ENCODE measurements at regions not wholly inside any gene's neighbourhood (a gene's known extent, or its start where the extent isn't known, plus 50 kb on each side); places are given as distances from the start of the nearest gene placed in this dataset.

- Histone ChIP-seq H2AK5ac (ENCODE audit: low read depth, low read length) (no peak overlapping the region), H4K91ac (ENCODE audit: insufficient read depth, low read depth, low read length) (no peak overlapping the region), H3K4me1 (ENCODE audit: control insufficient read depth, insufficient read depth, low read length) (no peaks in the 10 kb centered on the region), H3K4me3 (ENCODE audit: insufficient read depth, low read depth, low read length) (no peak overlapping the region), H3K4me2 (ENCODE audit: low read depth, low read length) (no peak overlapping the region), H3K9me3 (ENCODE audit: control insufficient read depth, insufficient read depth, low read length) (peaks cover 4% of the 10 kb centered on the region; the same call in 1 of the 2 replicates), H3K9ac (ENCODE audit: low read depth, low read length) (no peak overlapping the region), H3K4ac (ENCODE audit: low read depth, low read length) (no peak overlapping the region), H2BK120ac (ENCODE audit: low read depth, low read length) (no peak overlapping the region), H4K5ac (ENCODE audit: low read depth, low read length) (no peak overlapping the region), H3K9me1 (ENCODE audit: insufficient read depth, low read length) (no peaks in the 10 kb centered on the region), H3K36me3 (ENCODE audit: control insufficient read depth, insufficient read depth, low read length) (no peaks in the 10 kb centered on the region), H3K27ac (ENCODE audit: insufficient read depth, low read length) (no peak overlapping the region), H2AFZ (replicated peaks; ENCODE audit: low read length, poor library complexity) (no peak overlapping the region), H3K14ac (replicated peaks; ENCODE audit: low read depth, low read length) (no peak overlapping the region), H4K8ac (ENCODE audit: low read depth in 2 of 2, low read length in 2 of 2) (no peak overlapping the region), H3K56ac (ENCODE audit: extremely low read depth, insufficient read depth, low read length) (no peak overlapping the region), H2BK15ac (ENCODE audit: low read depth, low read length) (no peak overlapping the region), H3K23ac (ENCODE audit: low read depth, low read length) (no peak overlapping the region), H2AK9ac (replicated peaks; ENCODE audit: low read depth, low read length, poor library complexity) (no peak overlapping the region), H3K79me1 (ENCODE audit: low read depth in 1 of 2, low read length in 2 of 2) (no peaks in the 10 kb centered on the region), H4K20me1 (ENCODE audit: insufficient read depth, low read length) (no peaks in the 10 kb centered on the region), H2BK5ac (ENCODE audit: low read depth, low read length, poor library complexity, severe bottlenecking) (no peak overlapping the region), H2BK20ac (ENCODE audit: low read depth, low read length) (no peak overlapping the region), H3K27me3 (ENCODE audit: control insufficient read depth, insufficient read depth, low read length) (no peaks in the 10 kb centered on the region), H3K18ac (ENCODE audit: low read depth, low read length) (no peak overlapping the region)
- POLR2A ChIA-PET (ENCODE audit: unreplicated experiment), result no interaction called here
- CTCF ChIA-PET, result no interaction called here
- ATAC-seq (ENCODE audit: low read depth) (no peak), DNase-seq (no peak)
- no TSS peak for BruUV-seq (replicated peaks)
- in situ Hi-C loops (cut with MboI; ENCODE audit: low sequenced_read_pairs) (no loop called here), dilution Hi-C loops (cut with HindIII; ENCODE audit: low sequenced_read_pairs, unreplicated experiment) (no loop called here), intact Hi-C loops (cut with micrococcal nuclease) (no loop called here)
- WGBS, 2 experiments (ENCODE audit: extremely low coverage in 2 of 2, insufficient read length in 1 of 2), result no CpG with 5 or more reads among the region's 1 CpG
- TF ChIP-seq RCOR1 (IDR thresholded peaks at IDR 0.05; ENCODE audit: insufficient replicate concordance, low read length) (no peak), SMC3 (IDR thresholded peaks at IDR 0.05; ENCODE audit: low read depth, low read length) (no peak), MAFK (IDR thresholded peaks at IDR 0.05; ENCODE audit: low read depth, low read length) (no peak), MXI1 (IDR thresholded peaks at IDR 0.05; ENCODE audit: borderline replicate concordance, low read depth, low read length) (no peak), RAD21 (IDR thresholded peaks at IDR 0.05; ENCODE audit: low read length) (no peak), CHD1 (IDR thresholded peaks at IDR 0.05; ENCODE audit: low read depth, low read length) (no peak), CTCF (conservative IDR thresholded peaks at IDR 0.05; ENCODE audit: low read depth, low read length) (no peak), ELK1 (IDR thresholded peaks at IDR 0.05; ENCODE audit: borderline replicate concordance, low read depth, low read length) (no peak), RFX5 (IDR thresholded peaks at IDR 0.05; ENCODE audit: low read depth, low read length) (no peak), BHLHE40 (IDR thresholded peaks at IDR 0.05; ENCODE audit: low read depth, low read length) (no peak), CEBPB (IDR thresholded peaks at IDR 0.05; ENCODE audit: low read depth, low read length) (no peak), MAZ (IDR thresholded peaks at IDR 0.05; ENCODE audit: borderline replicate concordance, low read depth, low read length) (no peak)
These were observed 139.2 kb upstream of the AGTR2 start for GRCh38 chrX:116031331-116031730.
